HL-60 (cell line): ENCODE measurements at regions not wholly inside any gene's neighbourhood (a gene's known extent, or its start where the extent isn't known, plus 50 kb on each side); places are given as distances from the start of the nearest gene placed in this dataset.

Experiments used
- DNase-seq, 2 experiments: peaks; one replicate each; pipeline ENCODE4 v3.0.0-alpha.2; 2010 to 2020; ENCODE audit warnings: low read depth in 1 of 2, low spot score in 1 of 2
- H3K27ac ChIP-seq: fragments of 250-450 bp; sonication (Bioruptor Pico); replicated peaks from 2 replicates; pipeline ENCODE4 v1.5.1; 2020; ENCODE audit warnings: mild to moderate bottlenecking, moderate library complexity
- H3K27me3 ChIP-seq: fragments of 250-450 bp; sonication (Bioruptor Pico); 2 replicates; pipeline ENCODE4 v1.5.1; 2021; ENCODE audit warnings: mild to moderate bottlenecking, moderate library complexity; ENCODE audit not compliant: insufficient read depth, poor library complexity, severe bottlenecking
- H3K4me3 ChIP-seq: replicated peaks from 2 replicates; pipeline ENCODE4 v1.5.1; 2011; ENCODE audit warnings: mild to moderate bottlenecking, control low read depth, low read length; ENCODE audit not compliant: insufficient read depth
- GABPA ChIP-seq: IDR thresholded peaks from 2 replicates; pipeline ENCODE4 v1.6.1; 2012; ENCODE audit warnings: low read depth
- POLR2AphosphoS5 ChIP-seq: IDR thresholded peaks from 2 replicates; pipeline ENCODE4 v1.6.1; 2012; ENCODE audit warnings: low read depth
- REST ChIP-seq: IDR thresholded peaks from 2 replicates; pipeline ENCODE4 v1.6.1; 2012; ENCODE audit warnings: low read depth; ENCODE audit not compliant: insufficient replicate concordance
- SPI1 ChIP-seq: IDR thresholded peaks from 2 replicates; pipeline ENCODE4 v1.6.1; 2012; ENCODE audit warnings: low read depth, mild to moderate bottlenecking, borderline replicate concordance
- TF ChIP-seq, protein P1 (sequence below): IDR thresholded peaks from one replicate; pipeline ENCODE4 v1.5.1; 2011; ENCODE audit warnings: low read length, control low read depth, inconsistent platforms; ENCODE audit not compliant: insufficient read depth

GRCh38 chr6:8845690-8846089 lies 410.3 kb upstream of the SLC35B3 start:
- TF ChIP-seq REST (no peak), POLR2AphosphoS5 (no peak), GABPA (no peak), SPI1 (no peak)
- TF ChIP-seq, protein P1, sequence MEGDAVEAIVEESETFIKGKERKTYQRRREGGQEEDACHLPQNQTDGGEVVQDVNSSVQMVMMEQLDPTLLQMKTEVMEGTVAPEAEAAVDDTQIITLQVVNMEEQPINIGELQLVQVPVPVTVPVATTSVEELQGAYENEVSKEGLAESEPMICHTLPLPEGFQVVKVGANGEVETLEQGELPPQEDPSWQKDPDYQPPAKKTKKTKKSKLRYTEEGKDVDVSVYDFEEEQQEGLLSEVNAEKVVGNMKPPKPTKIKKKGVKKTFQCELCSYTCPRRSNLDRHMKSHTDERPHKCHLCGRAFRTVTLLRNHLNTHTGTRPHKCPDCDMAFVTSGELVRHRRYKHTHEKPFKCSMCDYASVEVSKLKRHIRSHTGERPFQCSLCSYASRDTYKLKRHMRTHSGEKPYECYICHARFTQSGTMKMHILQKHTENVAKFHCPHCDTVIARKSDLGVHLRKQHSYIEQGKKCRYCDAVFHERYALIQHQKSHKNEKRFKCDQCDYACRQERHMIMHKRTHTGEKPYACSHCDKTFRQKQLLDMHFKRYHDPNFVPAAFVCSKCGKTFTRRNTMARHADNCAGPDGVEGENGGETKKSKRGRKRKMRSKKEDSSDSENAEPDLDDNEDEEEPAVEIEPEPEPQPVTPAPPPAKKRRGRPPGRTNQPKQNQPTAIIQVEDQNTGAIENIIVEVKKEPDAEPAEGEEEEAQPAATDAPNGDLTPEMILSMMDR = no peak

DNA sequence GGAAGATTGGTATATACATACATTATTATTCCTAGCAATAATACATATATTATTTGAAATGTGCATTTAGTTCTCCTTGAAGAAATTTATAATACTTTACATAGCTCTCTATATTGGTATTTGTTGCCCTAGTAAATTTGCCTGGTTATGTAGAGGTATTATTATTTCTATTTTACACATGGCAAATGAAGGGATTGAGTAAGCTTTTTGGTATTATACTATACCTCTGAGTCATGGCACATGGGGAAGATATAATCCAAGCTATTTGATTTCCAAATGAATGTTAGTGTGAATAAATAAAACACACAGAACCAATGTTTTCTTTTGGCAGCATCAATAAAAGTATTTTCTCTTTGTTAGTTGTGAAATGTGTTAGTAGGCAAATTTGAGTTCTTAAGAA lies 409.6 kb upstream of the SLC35B3 start:
- Histone ChIP-seq H3K4me3 (no peak overlapping the region), H3K27ac (no peak overlapping the region), H3K27me3 (no peaks in the 10 kb centered on the region)
- TF ChIP-seq SPI1 (no peak), GABPA (no peak), POLR2AphosphoS5 (no peak), REST (no peak)
- TF ChIP-seq, protein P1 = no peak
- no peak for DNase-seq

More at GRCh38 chr6:8845690-8846089, 410.3 kb upstream of the SLC35B3 start:
- DNase-seq = no peak
- no peaks in the 10 kb centered on the region for H3K27me3 ChIP-seq
- no peak overlapping the region for H3K4me3 ChIP-seq
- no peak overlapping the region for H3K27ac ChIP-seq

GRCh38 chr6:8839626-8840025 lies 404.3 kb upstream of the SLC35B3 start:
- no peak overlapping the region for H3K27ac ChIP-seq
- no peaks in the 10 kb centered on the region for H3K27me3 ChIP-seq
- DNase-seq = no peak
- no peak for TF ChIP-seq GABPA
- TF ChIP-seq, protein P1 = no peak
- no peak for TF ChIP-seq REST
- TF ChIP-seq POLR2AphosphoS5 = no peak
- no peak for TF ChIP-seq SPI1
- H3K4me3 ChIP-seq = no peak overlapping the region
